ENCODE measurements at regions not wholly inside any gene's neighbourhood (a gene's known extent, or its start where the extent isn't known, plus 50 kb on each side); places are given as distances from the start of the nearest gene placed in this dataset.

- no peaks in the 10 kb centered on the region for H3K9me3 ChIP-seq
- intact Hi-C loops (cut with DNase I; ENCODE audit: low total_unique reads), result no loop called here
Measured at GRCh38 chr13:76361868-76362267, 524.3 kb downstream of the KCTD12 start.

GRCh38 chr13:76351541-76352229 is 534.5 kb downstream of the KCTD12 start:
- intact Hi-C loops (cut with DNase I; ENCODE audit: low total_unique reads), result no loop called here

More at GRCh38 chr13:76361868-76362267, 524.3 kb downstream of the KCTD12 start:
- Histone ChIP-seq H3K36me3 (no peaks in the 10 kb centered on the region), H3K27ac (no peak overlapping the region), H3K4me1 (no peaks in the 10 kb centered on the region), H3K4me3 (no peak overlapping the region), H3K27me3 (no peaks in the 10 kb centered on the region)
- TF ChIP-seq CTCF (IDR thresholded peaks at IDR 0.05), result no peak
- DNase-seq, result no peak

GRCh38 chr13:76350399-76350798 is 535.8 kb downstream of the KCTD12 start:
- intact Hi-C loops (cut with DNase I; ENCODE audit: low total_unique reads), result no loop called here
- no peak overlapping the region for H3K4me3 ChIP-seq
- no peak for DNase-seq
- H3K36me3 ChIP-seq, result no peaks in the 10 kb centered on the region
- H3K27ac ChIP-seq, result no peak overlapping the region
- H3K9me3 ChIP-seq, result no peaks in the 10 kb centered on the region
- no peaks in the 10 kb centered on the region for H3K4me1 ChIP-seq
- TF ChIP-seq CTCF (IDR thresholded peaks at IDR 0.05) (no peak), POLR2A (IDR thresholded peaks at IDR 0.05) (no peak)
- H3K27me3 ChIP-seq, result no peaks in the 10 kb centered on the region

More at GRCh38 chr13:76351541-76352229, 534.5 kb downstream of the KCTD12 start:
- H3K4me3 ChIP-seq, result no peak overlapping the region
- no peak for DNase-seq
- H3K4me1 ChIP-seq, result no peaks in the 10 kb centered on the region
- no peaks in the 10 kb centered on the region for H3K36me3 ChIP-seq
- H3K9me3 ChIP-seq, result no peaks in the 10 kb centered on the region
- H3K27me3 ChIP-seq, result no peaks in the 10 kb centered on the region
- no peak overlapping the region for H3K27ac ChIP-seq
- no peak for TF ChIP-seq POLR2A (IDR thresholded peaks at IDR 0.05)
- no peak for TF ChIP-seq CTCF (IDR thresholded peaks at IDR 0.05)

- no peaks in the 10 kb centered on the region for H3K4me1 ChIP-seq
- intact Hi-C loops (cut with DNase I; ENCODE audit: low total_unique reads), result no loop called here
- DNase-seq, result no peak
- TF ChIP-seq POLR2A (IDR thresholded peaks at IDR 0.05) (no peak), CTCF (IDR thresholded peaks at IDR 0.05) (no peak)
- no peak overlapping the region for H3K4me3 ChIP-seq
- H3K9me3 ChIP-seq, result no peaks in the 10 kb centered on the region
- no peaks in the 10 kb centered on the region for H3K27me3 ChIP-seq
- H3K27ac ChIP-seq, result no peak overlapping the region
- no peaks in the 10 kb centered on the region for H3K36me3 ChIP-seq
Measured at GRCh38 chr13:76349700-76350099, 536.5 kb downstream of the KCTD12 start.

GRCh38 chr13:76339649-76340048 is 546.6 kb downstream of the KCTD12 start:
- no peaks in the 10 kb centered on the region for H3K9me3 ChIP-seq
- no peak for TF ChIP-seq CTCF (IDR thresholded peaks at IDR 0.05)
- TF ChIP-seq POLR2A (IDR thresholded peaks at IDR 0.05), result no peak
- no peaks in the 10 kb centered on the region for H3K4me1 ChIP-seq
- no peak overlapping the region for H3K4me3 ChIP-seq
- peaks cover 0 to 2% of the 10 kb centered on the region in 2 donors for H3K36me3 ChIP-seq
- DNase-seq, result no peak
- intact Hi-C loops (cut with DNase I; ENCODE audit: low total_unique reads), result no loop called here
- H3K27me3 ChIP-seq, result no peaks in the 10 kb centered on the region
- no peak overlapping the region for H3K27ac ChIP-seq
